Activated CD4-positive, alpha-beta T cell treated with anti-CD3 and anti-CD28 coated beads, Interleukin-2, amount 50 U/mL, for 16 hours (primary cell): ENCODE measurements at regions not wholly inside any gene's neighbourhood (a gene's known extent, or its start where the extent isn't known, plus 50 kb on each side); places are given as distances from the start of the nearest gene placed in this dataset.
A peak's percentile ranks its signal among the peaks of the same experiment; 100 is the strongest.

ENCODE experiments used
- DNase-seq: peaks from one replicate; pipeline ENCODE4 v3.0.0-alpha.2; 2020

DNA sequence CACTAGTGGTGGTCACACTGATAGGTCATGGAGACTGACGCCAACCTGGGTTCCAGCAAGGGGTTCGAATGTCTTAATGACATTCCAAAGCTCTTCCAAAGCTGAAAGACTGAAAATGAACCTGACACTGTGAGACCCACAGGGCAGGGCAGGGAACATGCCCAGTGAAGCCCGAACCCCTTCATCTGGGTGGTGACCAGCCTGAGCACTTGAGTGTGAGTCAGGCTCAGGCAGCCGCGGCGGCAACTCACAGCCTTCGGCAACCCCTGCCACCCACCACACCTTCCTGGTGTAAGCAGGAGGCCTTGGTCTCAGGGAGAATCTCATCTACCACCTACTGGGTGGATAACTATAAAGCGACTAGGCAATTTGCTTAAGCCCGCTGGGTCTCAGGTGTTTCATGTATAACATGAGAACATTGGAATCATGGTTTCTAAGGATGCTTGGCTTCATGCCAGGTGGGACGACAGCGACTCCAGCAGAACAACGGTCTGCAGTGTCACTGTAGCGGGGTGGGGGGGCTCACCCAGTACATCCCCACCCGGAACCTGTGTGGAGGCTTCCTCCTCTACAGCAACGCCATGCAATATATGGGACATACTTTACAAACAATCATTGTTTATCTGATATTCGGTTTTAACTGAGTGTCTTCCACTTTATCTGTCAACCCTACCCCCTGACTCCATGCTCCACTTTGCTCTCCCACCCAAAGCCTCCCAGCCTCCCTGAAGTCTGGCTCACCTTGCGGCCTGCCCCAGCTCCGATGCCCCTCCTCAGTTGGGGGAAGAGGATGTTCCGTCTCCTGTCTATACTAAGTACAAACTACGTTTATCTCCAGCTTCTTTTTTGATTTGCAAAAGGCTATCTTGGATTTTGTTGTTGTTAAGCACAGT lies 125.0 kb upstream of the MEF2A start:
- DNase-seq = no peak

DNA sequence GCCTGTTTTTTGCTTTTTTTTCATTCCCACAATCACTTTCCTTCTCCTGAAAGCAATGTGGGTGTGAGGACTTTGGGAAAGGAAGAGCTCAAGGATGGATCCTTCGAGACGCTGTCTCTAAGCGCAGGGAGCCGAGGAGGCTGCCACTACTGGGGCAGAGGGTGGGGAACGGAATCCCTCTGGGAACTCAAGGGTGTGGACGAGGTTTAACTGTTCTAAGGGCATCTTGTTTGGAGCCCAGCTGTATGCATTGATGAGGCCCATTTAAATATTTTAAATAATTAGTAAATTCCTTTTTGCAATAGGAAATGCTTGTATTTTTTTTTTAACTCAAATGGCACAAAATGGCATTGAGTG lies 124.4 kb upstream of the MEF2A start:
- no peak for DNase-seq

DNA sequence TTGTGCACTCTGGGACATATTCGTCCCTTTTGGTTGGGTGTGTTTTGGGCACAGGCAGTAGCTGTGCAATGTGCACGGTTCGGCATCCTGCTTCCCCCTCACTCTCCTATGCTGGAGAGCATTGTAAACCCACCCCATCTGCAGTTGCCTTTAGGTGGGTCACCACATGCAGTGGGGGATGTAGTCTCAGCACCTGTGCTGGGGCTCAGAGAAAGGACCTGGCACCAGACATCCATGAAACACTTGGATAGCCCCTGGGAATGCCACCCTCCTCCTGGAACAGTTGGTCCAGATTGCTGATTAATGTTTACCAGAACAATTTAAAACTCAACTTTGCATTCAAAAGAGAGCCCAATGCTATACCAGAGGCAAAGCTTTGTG lies 123.9 kb upstream of the MEF2A start:
- no peak for DNase-seq

DNA sequence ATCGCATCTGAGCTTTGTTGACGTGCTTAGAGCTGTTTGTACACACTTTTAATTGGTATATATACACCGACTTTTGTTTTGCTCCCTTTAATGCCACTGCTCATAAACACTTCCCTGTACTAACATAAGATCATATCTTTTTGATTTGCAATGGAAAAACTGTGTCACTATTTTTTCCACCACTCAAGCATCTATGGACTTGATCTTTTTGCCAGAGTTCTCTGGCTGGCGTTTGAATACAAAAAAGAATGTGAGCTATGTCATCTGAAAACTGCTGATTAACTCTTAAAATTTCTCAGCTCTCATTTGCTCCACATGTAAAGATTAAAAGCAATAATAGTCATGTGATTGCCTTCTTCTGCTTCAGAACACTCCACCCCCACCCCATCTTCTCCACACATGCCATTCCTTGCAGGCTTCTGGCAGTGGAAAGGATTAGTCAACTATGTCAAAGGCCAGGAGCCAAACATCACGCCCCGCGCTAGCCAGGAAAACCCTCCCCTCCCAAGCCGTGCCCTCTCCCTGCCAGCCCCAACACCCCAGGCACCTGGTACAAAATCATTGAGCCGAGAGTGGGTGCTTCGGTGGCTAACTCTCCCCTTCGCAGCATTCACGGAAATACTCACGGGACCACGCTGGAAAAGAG lies 123.4 kb upstream of the MEF2A start:
- no peak for DNase-seq

DNA sequence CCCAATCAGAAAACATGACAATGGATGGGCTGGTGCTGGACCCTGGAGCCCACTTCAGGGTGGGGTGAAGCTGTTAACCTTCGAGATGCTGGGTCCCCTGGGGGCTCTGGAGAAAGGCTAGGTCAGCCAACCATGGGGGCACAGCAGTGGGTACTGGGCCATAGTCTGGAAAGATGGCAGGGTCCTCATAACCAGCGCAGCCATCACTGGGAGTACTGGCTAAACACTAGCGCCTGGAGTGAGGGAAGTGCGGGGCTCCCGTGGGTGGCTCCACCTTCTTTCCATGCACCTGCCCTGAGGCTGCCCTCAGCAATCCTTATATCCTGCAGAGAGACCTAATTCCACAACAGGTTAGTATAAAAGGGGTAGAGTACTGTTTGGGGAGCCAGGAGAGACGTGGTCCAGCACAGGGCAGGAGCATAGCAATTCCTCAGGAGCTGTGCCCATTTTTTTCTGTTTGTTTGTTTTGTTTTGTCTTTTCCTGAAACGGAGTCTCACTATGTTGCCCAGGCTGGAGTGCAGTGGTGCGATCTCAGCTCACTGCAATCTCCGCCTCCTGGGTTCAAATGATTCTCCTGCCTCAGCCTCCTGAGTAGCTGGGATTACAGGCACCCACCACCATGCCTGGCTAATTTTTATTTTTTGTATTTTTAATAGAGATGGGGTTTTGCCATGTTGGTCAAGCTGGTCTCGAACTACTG lies 122.6 kb upstream of the MEF2A start:
- no peak for DNase-seq

DNA sequence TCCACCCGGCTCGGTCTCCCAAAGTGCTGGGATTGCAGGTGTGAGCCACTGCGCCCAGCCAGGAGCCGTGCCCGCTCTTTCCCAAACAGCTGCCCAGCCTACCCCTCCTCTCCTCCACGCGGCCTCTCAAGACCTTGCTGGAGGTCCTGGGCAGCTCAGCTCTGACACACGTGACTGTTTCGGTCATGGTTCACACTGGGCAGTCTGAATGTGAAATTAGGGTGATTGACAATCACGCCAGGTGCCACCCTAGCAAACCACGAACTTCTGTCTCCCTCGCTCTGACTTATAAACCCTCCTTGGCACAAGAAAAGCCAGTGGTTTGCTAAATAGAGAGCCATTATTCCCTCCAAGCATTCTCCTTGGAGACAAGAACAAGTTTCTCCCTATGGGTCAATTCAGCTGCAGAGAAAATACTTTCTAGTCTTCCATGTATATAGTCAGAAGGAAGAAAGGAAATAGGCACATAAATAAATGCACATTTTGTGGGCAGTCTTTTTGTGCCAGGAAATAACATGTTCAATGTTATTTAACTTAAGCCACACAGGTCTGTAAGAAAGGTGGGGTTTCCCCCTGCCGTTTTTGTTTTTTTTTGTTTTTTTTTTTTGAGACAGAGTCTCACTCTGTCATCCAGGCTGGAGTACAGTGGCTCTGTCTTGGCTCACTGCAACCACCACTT lies 121.9 kb upstream of the MEF2A start:
- no peak for DNase-seq

DNA sequence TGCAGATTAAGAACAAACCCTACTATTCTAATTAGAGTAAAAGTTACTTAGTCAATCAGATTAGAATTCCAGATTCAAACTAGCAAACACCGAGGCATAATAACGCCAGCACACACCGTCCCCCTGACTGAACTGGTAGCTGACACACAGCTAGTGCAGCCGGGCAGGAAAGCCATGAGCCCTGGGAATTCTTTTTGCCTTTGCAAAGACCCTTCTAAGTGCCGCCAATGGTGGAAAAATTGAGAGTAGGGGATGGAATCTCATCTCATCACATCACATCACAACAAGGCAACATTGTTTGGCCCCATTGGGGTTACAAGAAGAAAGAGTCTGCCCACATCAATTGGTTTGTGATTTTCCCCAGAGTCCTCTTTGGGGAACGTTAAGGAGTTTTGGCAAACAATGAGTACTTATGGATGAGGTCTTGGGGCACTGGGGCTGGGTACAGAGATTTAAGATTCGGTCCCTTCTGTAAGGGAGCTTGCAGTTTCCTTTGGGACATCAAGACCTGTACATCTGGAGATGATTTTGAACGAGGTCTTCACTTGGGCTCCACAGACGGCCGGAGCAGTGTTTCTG lies 120.4 kb upstream of the MEF2A start:
- no peak for DNase-seq

DNA sequence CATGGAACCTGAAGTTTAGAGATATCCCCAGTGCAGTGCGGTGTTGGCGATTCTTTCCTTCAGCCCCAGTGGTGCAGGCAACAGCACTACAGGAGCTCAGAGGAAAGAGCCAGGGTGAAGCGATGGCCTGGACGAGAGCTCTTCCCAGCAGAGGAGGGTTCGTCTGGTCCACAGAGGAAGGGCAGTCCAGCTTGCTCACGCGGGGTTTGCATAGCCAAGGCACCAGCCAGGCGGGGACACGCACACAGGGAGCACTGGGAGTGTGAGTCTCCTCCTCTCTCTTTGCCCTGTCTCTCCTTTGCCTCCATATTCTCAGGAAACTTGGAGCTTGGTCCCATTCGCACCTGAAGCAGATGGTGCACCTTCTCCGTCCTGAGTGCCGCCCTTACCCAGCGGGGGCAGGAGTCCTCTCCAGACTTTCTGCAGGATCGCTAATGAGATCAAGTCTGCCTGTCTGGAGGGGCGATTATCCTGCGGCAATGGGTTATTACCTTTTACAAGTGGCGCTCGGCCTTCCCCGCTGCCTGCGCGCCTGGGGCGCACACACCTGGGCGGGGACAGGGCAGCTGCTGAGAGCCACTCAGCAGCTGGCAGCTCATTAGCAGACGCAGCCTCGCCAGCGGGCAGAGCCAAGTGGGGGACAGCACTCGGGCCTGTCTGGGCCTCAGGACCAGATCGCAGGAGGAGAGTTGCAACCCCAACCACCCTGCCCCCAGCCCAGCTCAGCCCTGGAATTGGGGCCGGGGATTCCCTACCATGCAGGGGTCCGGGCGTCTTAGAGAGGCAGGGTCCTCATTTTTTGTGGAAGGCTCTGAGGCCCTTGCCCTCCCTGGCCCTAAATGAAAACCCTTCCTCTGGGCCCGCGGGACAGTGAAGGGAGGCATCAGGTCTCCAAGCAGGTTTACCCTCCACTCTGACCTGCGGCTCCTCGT lies 119.0 kb upstream of the MEF2A start:
- DNase-seq = no peak

DNA sequence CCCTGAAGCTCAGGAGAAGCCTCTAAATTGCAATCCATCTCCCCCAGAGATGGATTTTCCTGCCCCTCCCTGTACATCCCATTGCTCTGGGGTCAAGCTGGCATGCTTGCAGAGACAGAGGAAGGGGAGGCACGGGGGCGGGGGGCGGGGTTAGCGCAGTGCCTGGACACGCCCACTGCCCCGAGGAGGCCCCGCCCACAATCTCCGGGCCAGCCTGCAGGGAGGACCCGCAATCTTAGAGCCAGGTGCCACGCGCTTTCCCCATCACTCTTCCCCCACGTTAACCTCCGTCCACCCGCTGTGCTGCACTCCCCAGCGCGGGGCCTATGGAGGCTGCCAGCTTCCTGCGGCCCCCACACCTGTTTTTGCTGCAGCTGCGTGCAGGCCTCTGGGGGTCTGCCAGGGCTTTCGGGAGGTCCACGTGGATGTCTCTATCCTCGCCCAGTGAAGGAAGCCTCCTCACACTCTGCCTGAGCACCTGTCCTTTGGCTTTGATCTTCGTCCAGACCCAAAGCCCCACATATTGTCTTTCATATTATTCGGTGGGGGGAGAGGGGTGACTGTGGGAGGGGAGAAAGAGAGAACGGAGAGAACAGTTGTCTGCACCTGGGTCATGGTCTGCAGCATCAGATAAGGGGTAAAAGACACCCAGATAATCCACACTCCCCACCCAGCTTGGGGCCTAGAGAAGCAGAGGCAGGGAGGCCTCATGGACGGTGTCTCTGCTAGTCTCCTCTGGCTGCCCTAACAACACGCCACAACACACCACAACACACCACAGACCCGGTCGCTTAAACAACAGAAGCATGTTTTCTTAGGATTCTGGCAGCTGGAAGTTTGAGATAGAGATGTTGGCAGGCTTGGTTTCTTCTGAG lies 118.0 kb upstream of the MEF2A start:
- no peak for DNase-seq

DNA sequence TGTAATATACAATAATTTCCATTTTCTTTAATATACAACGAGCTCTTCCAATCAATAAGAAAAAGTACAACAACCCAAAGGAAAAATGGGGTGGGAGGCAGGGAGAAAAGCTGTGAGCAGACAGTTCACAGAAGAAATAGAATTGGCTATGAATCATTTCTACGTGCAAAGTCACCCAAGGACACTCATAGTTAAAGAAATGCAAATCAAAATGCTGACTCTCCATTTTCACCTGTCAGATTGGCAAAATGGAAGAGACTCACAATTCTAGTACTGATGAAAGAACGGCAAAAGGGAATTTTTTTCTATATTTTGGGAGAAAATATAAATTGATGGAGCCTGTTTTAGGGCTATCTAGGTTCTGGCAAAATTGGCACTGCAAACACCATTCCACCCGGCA lies 116.3 kb upstream of the MEF2A start:
- DNase-seq = no peak

DNA sequence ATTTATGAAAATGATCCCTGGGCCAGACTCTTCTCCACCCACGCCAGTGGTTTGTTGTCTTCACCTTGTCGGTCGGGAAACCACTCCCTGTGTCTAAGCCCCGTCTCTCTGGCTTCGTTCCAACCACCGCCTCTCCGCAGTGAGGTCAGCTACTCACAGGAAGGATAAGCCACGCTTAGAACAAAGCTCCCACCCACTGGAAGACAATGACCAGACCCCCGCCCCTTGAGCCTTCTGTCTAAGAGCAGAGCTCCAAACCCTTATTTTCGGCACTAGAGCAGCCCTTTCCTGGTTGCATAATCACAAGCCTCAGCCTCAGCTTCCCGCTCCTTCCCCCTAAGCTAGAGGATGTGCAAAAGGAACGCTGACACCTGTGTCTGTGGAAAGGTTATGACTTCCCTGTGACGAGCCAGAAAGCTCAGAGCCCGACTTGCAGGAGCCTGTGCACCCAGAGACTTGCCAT lies 114.9 kb upstream of the MEF2A start:
- peak; percentile 53 for DNase-seq

DNA sequence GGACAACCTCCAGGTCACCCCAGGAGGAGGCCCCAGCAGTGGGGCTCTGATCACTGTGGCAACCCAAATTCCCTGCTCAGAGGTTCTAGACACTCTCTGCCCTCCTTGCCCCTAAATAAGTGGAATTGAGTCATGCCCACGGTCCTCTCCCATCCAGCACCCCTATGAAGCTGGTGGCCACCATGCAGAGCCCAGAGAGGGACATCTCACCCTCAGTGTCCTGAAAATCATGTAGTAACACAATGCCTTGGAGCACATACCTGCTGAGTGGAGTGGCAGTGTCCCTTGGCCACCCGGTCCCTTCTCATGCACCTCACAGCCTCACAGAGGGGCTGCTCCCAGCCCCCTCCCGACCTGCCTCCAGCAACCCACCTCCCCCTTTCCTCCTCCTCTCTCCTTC lies 114.3 kb upstream of the MEF2A start:
- no peak for DNase-seq

DNA sequence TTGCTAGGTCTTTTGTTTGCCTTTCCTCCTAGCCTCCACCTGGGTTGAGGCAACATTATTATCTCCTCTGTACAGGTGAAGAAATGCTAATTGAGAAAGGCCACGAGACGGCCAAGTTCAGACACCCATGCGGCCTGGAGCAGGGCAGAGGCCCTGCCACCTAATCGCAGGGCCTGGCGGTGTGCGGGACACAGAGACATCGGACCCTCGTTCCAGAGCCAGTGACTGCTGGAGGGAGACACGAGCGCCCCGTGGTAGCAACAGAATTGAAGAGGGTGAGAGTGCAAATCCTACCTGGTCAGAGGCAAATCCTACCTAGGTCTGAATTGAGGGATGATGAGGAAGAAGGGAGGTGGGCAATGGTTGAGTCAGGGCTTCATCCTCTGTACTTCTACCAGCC lies 113.8 kb upstream of the MEF2A start:
- DNase-seq = no peak

DNA sequence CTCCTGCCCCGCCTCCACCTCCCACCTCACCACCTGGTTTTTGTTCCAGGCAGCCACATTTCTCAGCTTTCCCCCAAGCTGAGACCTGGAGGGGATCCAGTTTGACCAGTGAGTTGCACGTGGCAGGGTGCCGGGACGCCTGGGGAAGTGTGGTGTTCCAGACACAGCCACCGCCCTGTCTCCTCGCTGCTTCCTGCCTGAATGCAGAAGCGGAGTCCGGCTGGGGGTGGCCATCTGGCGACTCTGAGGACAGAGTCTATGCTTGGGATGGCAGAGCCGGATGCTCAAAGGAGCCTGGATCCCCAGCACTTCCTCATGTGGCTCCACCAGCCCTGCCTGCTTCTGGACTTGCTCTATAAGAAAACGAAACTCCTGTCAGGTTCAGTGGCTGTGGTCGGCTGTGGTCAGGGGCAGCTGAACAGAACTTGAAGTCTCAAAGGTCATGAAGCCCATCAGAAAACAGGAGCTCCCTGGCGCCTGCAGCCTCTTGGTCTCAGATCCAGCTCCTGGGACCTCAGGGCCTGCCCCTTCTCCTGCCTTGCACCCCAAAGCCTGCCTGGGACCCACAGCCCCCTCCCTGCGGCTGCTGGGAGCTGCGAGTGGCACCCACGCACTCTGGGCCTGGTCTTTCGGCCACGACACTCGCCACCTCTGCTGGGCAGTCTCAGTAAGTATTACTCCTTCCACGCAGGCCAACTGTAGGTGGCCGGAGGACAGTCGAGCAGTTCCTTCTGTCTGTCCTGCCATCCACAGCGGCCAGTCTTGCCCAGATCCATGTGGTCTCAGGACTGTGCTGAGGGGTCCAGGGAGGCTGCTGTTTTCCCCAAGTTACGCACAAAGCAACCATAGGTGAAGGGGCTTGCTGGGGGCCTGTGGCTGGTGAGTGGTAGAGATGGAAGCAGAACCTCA lies 112.8 kb upstream of the MEF2A start:
- no peak for DNase-seq

DNA sequence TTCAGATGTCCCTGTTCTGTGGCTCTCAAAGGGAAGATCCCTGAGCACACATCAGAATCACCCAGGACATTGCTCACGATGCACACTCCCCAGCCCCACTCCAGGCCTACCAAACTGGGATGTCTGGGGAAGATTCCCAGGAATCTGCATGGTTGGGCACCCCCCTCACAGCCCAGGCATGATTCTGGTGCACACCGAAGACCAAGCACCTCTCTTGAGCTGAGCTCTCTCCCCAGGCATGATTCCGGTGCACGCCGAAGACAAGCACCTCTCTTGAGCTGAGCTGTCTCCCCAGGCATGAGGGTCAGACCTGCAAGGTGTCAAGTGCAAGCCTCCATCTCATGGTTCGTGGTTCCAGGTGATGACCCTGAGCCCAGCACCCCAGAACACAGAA lies 112.2 kb upstream of the MEF2A start:
- DNase-seq = no peak

DNA sequence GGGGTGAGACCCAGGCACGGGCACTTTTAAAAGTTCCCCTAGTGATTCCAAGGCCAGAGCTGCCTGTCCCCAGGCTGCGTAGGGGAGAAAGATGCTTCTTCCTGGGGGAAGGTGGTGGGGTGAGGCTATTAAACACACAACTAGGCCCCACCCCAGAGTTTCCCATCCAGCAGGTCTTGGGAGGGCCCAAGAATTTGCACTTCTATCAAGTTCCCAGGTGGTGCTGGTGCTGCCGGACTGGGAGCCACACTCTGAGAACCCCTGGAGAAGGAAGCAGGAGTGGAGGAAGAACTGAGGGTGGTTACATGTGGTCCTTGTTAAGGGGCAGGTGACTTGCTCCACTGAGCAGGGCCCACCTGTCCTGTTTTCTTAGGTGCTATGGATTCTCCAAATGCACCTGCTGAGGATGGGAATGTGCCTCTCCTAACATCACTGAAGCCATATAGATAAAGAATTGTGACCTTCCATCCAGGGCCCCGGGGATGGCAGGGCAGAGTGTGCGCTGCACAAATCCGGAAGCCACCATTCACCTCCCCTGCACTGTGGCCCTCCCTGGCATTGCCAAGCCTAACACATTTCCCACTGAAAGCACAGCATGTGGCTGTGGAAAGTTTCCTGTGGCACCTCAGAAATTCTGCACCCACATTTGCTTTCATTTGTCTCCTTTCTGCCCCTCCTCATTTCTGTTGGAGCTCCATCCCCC lies 111.5 kb upstream of the MEF2A start:
- DNase-seq = no peak

DNA sequence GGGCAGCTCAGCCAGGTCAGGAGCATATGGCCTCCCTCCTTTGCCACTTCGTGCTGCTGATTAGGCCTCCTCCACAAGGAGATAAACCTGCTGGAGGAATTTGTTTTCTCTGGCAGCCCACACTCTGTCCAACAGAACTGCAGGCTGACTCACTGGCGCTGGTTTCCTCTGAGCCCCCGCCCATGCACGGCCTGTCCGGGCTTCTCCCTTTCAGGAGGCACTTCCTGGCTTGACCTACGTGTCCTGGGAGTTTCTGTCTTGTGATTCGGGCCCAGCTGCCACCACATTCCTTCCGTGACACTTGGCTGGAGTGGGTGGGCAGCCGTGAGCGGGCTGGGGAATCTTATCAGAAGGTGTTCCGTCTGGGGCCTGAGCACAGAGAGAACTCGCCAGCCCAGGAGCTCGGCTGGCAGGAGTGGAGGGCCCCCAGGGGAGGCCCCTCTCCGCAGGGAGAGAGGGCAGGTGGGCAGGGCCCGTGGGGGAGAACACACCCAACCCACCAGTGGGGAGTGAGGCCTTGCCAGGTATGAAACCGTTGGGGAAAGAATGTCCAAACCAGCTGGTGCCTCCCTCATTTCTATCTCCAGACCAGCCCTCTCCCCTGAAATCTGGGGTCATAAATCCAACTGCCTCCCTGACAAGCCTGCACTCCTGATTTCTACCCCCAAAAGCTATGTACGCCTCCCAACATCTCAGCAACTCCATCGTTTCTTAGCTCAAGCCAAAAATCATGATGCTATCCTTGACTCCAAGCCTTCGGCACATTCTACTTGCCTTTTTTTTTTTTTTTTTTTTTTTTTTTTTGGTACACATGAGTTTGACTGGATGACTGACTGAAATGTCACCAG lies 110.6 kb upstream of the MEF2A start:
- DNase-seq = no peak

DNA sequence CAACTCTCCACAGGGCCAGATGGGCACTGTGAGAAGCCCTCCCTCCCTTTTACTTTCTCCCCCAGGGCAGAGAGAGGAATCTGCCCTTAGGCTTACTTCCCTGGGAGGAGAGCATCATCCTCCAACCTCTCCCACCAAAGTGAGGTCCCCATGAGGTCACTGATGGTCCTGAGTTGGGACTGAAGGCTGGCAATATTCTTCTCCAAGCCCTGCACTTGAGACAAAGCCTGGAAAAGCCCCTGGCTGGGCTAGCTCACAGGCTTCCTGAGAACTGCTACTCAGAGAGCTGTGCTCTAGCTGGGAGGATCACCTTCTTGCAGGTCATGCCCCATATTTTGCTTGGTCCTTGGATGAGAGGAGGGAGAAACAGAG lies 110.0 kb upstream of the MEF2A start:
- DNase-seq = no peak
